ENCODE measurements at regions not wholly inside any gene's neighbourhood (a gene's known extent, or its start where the extent isn't known, plus 50 kb on each side); places are given as distances from the start of the nearest gene placed in this dataset.

- DNase-seq (ENCODE audit: low spot score), result no peak
Observed at GRCh38 chr10:120702032-120702431, 149.1 kb upstream of the WDR11 start.

GRCh38 chr10:120705309-120705708 is 145.9 kb upstream of the WDR11 start:
- DNase-seq (ENCODE audit: low spot score), result no peak

GRCh38 chr10:120710076-120710475 is 141.1 kb upstream of the WDR11 start:
- no peak for DNase-seq (ENCODE audit: low spot score)

GRCh38 chr10:120711860-120712259 is 139.3 kb upstream of the WDR11 start:
- DNase-seq (ENCODE audit: low spot score), result no peak

- no peak for DNase-seq (ENCODE audit: low spot score)
Observed at GRCh38 chr10:120713573-120714205, 137.5 kb upstream of the WDR11 start.

- DNase-seq (ENCODE audit: low spot score), result peak; percentile 18
Observed at GRCh38 chr10:120715171-120715570, 136.0 kb upstream of the WDR11 start.

GRCh38 chr10:120719333-120719732 is 131.8 kb upstream of the WDR11 start:
- no peak for DNase-seq (ENCODE audit: low spot score)

GRCh38 chr10:120727001-120727400 is 124.2 kb upstream of the WDR11 start:
- DNase-seq (ENCODE audit: low spot score), result no peak

GRCh38 chr10:120729547-120729946 is 121.6 kb upstream of the WDR11 start:
- DNase-seq (ENCODE audit: low spot score), result peak; percentile 16

GRCh38 chr10:120732067-120732466 is 119.1 kb upstream of the WDR11 start:
- DNase-seq (ENCODE audit: low spot score), result no peak

GRCh38 chr10:120732643-120733313 is 118.4 kb upstream of the WDR11 start:
- no peak for DNase-seq (ENCODE audit: low spot score)

GRCh38 chr10:120734483-120735078 is 116.6 kb upstream of the WDR11 start:
- DNase-seq (ENCODE audit: low spot score), result no peak

- DNase-seq (ENCODE audit: low spot score), result no peak
Observed at GRCh38 chr10:120735315-120735714, 115.8 kb upstream of the WDR11 start.

- no peak for DNase-seq (ENCODE audit: low spot score)
Observed at GRCh38 chr10:120735773-120736371, 115.3 kb upstream of the WDR11 start.

- no peak for DNase-seq (ENCODE audit: low spot score)
Observed at GRCh38 chr10:120736377-120736776, 114.8 kb upstream of the WDR11 start.

- no peak for DNase-seq (ENCODE audit: low spot score)
Observed at GRCh38 chr10:120738658-120739057, 112.5 kb upstream of the WDR11 start.

- no peak for DNase-seq (ENCODE audit: low spot score)
Observed at GRCh38 chr10:120741396-120741795, 109.8 kb upstream of the WDR11 start.

GRCh38 chr10:120742373-120742772 is 108.8 kb upstream of the WDR11 start:
- no peak for DNase-seq (ENCODE audit: low spot score)

- DNase-seq (ENCODE audit: low spot score), result no peak
Observed at GRCh38 chr10:120744040-120744439, 107.1 kb upstream of the WDR11 start.

- no peak for DNase-seq (ENCODE audit: low spot score)
Observed at GRCh38 chr10:120746001-120746777, 105.0 kb upstream of the WDR11 start.

- DNase-seq (ENCODE audit: low spot score), result no peak
Observed at GRCh38 chr10:120748519-120748918, 102.6 kb upstream of the WDR11 start.

- DNase-seq (ENCODE audit: low spot score), result no peak
Observed at GRCh38 chr10:120749072-120749471, 102.1 kb upstream of the WDR11 start.

Measured in putamen (tissue), 1 donor.